PC-3 (cell line): ENCODE measurements at regions not wholly inside any gene's neighbourhood (a gene's known extent, or its start where the extent isn't known, plus 50 kb on each side); places are given as distances from the start of the nearest gene placed in this dataset.

Experiments used
- EZH2 ChIP-seq: fragments of 300-600 bp; sonication (generic); IDR thresholded peaks from one replicate; pipeline ENCODE4 v1.6.1; 2017; ENCODE audit warnings: antibody characterized with exemption, mild to moderate bottlenecking, low read length; ENCODE audit not compliant: unreplicated experiment
- EZH2phosphoT487 ChIP-seq: fragments of 300-600 bp; sonication (generic); IDR thresholded peaks from 2 replicates; pipeline ENCODE4 v1.6.1; 2018; ENCODE audit warnings: mild to moderate bottlenecking, antibody characterized with exemption, low read length, borderline replicate concordance
- TF ChIP-seq, protein P1 (sequence below): fragments of 300-600 bp; sonication (generic); conservative IDR thresholded peaks from 2 replicates; pipeline ENCODE4 v1.5.1; 2017; ENCODE audit warnings: antibody characterized with exemption, low read depth, mild to moderate bottlenecking, low read length

DNA sequence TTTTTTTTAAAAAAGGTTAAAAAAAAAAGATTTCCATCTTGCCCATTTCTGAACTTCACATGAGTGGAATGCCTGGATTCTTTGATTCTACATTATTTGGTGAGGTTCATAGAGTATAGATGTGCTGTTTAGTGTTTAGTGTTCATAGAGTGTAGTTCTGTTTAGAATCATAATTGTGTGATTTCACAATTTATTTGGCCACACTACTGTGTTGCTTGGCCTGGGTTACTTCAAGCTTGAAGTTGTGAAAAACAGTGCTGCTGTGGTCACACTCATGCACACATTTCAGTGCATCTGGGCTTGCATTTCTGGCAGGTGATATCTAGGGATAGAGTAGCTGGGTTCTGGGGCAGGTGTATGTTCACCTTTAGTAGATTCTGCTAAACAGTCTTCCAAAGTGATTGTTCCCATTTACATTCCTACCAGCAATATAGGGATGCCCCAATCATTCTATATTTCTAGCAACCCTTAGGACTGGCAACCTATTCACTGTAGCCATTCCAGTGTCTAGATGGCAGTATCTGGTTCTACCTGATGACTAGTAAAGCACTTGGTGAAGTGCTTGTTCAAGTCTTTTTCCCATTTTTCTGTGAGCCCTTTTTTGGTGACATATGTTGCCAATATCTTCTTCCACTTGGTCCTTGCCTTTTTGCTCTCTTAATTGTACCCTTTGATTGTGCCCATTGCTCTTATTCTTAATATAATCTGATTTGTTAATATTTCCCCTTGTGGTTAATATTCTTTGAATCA lies 50.6 kb upstream of the RBFOX3 start:
- TF ChIP-seq, protein P1, sequence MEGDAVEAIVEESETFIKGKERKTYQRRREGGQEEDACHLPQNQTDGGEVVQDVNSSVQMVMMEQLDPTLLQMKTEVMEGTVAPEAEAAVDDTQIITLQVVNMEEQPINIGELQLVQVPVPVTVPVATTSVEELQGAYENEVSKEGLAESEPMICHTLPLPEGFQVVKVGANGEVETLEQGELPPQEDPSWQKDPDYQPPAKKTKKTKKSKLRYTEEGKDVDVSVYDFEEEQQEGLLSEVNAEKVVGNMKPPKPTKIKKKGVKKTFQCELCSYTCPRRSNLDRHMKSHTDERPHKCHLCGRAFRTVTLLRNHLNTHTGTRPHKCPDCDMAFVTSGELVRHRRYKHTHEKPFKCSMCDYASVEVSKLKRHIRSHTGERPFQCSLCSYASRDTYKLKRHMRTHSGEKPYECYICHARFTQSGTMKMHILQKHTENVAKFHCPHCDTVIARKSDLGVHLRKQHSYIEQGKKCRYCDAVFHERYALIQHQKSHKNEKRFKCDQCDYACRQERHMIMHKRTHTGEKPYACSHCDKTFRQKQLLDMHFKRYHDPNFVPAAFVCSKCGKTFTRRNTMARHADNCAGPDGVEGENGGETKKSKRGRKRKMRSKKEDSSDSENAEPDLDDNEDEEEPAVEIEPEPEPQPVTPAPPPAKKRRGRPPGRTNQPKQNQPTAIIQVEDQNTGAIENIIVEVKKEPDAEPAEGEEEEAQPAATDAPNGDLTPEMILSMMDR, result no peak
- no peak for TF ChIP-seq EZH2phosphoT487
- no peak for TF ChIP-seq EZH2
